Natural killer cell treated with Interleukin-12 subunit alpha and Interleukin-12 subunit beta and Interleukin-15 and Interleukin-18, amount 100 ng/mL, for 72 hours (primary cell): ENCODE measurements at regions not wholly inside any gene's neighbourhood (a gene's known extent, or its start where the extent isn't known, plus 50 kb on each side); places are given as distances from the start of the nearest gene placed in this dataset.

ENCODE experiments used
- ATAC-seq, 2 donors: fragments of 150-1000 bp; cut with Tn5 transposase in 1 of 2; sonication (Bioruptor Pico), chemical (Tn5 transposase) in 1 of 2; 2 replicates each; pipeline ENCODE4 v1.10.0; 2021
- DNase-seq: peaks from one replicate; pipeline ENCODE4 v3.0.0; 2022; ENCODE audit warnings: low spot score
- H3K27ac Mint-ChIP-seq, 2 donors: 1 replicate in 1 of 2; 2 replicates in 1 of 2; pipeline ENCODE4 v1.8.0; 2022; ENCODE audit warnings: mixed read lengths in 2 of 2, mild to moderate bottlenecking in 1 of 2, moderate library complexity in 1 of 2
- H3K27me3 Mint-ChIP-seq, 2 donors: 1 replicate in 1 of 2; 2 replicates in 1 of 2; pipeline ENCODE4 v1.8.0; 2022; ENCODE audit warnings: mixed read lengths in 2 of 2
- H3K36me3 Mint-ChIP-seq: one replicate; pipeline ENCODE4 v1.8.0; 2022; ENCODE audit warnings: mixed read lengths
- H3K4me1 Mint-ChIP-seq, 2 donors: 1 replicate in 1 of 2; 2 replicates in 1 of 2; pipeline ENCODE4 v1.8.0; 2022; ENCODE audit warnings: low read depth in 2 of 2, mixed read lengths in 2 of 2, mild to moderate bottlenecking in 1 of 2
- H3K4me3 Mint-ChIP-seq: one replicate; pipeline ENCODE4 v1.8.0; 2022; ENCODE audit warnings: mixed read lengths
- H3K9me3 Mint-ChIP-seq: 2 replicates; pipeline ENCODE4 v1.8.0; 2022; ENCODE audit warnings: mixed read lengths

DNA sequence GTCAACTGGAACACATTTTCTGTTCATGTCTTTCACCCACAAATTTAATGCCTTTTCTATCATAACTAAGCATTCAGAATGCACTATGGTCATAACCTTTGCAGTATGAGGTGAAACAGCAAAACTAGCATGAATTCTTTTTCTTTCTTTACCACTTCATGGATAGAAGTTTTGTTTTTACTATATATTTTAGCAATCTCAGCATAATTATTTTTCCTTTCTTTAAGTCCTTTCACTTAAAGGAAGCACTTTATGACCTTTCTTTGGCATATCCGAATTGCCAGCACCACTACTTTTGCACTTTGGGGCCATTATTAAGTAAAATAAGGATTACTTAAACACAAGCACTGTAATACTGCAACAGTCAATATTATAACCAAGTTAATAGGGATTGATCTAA lies 115.1 kb upstream of the DKK2 start:
- peaks cover 16% of the 10 kb centered on the region for H3K9me3 Mint-ChIP-seq
- no peaks in the 10 kb centered on the region for H3K4me1 Mint-ChIP-seq
- no peaks in the 10 kb centered on the region for H3K36me3 Mint-ChIP-seq
- no peak for ATAC-seq
- no peak overlapping the region for H3K27ac Mint-ChIP-seq
- no peaks in the 10 kb centered on the region for H3K27me3 Mint-ChIP-seq
- DNase-seq = no peak
- no peak overlapping the region for H3K4me3 Mint-ChIP-seq

- H3K27ac Mint-ChIP-seq = no peak overlapping the region
- H3K27me3 Mint-ChIP-seq = no peaks in the 10 kb centered on the region
- peaks cover 12% of the 10 kb centered on the region for H3K9me3 Mint-ChIP-seq
- no peaks in the 10 kb centered on the region for H3K4me1 Mint-ChIP-seq
- H3K4me3 Mint-ChIP-seq = no peak overlapping the region
- H3K36me3 Mint-ChIP-seq = no peaks in the 10 kb centered on the region
- ATAC-seq = no peak
- no peak for DNase-seq
These were observed 112.8 kb upstream of the DKK2 start for GRCh38 chr4:107148904-107149303.

DNA sequence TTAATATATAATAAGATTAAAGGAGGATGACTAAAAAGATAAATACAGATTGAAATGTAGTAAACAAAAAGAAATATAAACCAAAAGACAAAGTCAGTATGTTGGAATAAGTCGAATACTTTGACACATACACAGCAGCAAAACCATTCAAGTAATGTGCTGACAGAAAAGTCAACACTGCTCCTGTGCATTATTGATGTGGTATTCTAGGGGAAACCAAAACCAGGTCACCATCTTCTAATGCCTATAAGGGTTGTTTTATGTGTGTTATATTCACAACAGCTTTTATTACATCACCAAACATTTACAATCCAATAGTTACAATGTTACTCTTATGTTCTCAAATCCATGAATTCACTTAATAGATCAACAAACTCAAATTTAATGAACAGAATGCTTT lies 111.8 kb upstream of the DKK2 start:
- peaks cover 10% of the 10 kb centered on the region for H3K9me3 Mint-ChIP-seq
- ATAC-seq (no peak), DNase-seq (no peak)
- H3K4me3 Mint-ChIP-seq = no peak overlapping the region
- H3K36me3 Mint-ChIP-seq = no peaks in the 10 kb centered on the region
- H3K27ac Mint-ChIP-seq = no peak overlapping the region
- no peaks in the 10 kb centered on the region for H3K4me1 Mint-ChIP-seq
- H3K27me3 Mint-ChIP-seq = no peaks in the 10 kb centered on the region

GRCh38 chr4:107138433-107138832 lies 102.3 kb upstream of the DKK2 start:
- Mint-ChIP-seq H3K4me1 (no peaks in the 10 kb centered on the region), H3K4me3 (no peak overlapping the region), H3K27me3 (no peaks in the 10 kb centered on the region), H3K27ac (no peak overlapping the region), H3K36me3 (no peaks in the 10 kb centered on the region), H3K9me3 (peaks cover 4% of the 10 kb centered on the region)
- no peak for ATAC-seq
- DNase-seq = no peak

- H3K27me3 Mint-ChIP-seq = no peaks in the 10 kb centered on the region
- no peak overlapping the region for H3K27ac Mint-ChIP-seq
- H3K9me3 Mint-ChIP-seq = no peaks in the 10 kb centered on the region
- H3K4me3 Mint-ChIP-seq = no peak overlapping the region
- no peaks in the 10 kb centered on the region for H3K36me3 Mint-ChIP-seq
- no peak for ATAC-seq
- no peaks in the 10 kb centered on the region for H3K4me1 Mint-ChIP-seq
- no peak for DNase-seq
These were observed 98.0 kb upstream of the DKK2 start for GRCh38 chr4:107133965-107134653.

- peaks cover 3% of the 10 kb centered on the region for H3K9me3 Mint-ChIP-seq
- H3K4me1 Mint-ChIP-seq = no peaks in the 10 kb centered on the region
- no peak overlapping the region for H3K27ac Mint-ChIP-seq
- no peak overlapping the region for H3K4me3 Mint-ChIP-seq
- H3K27me3 Mint-ChIP-seq = no peaks in the 10 kb centered on the region
- DNase-seq (no peak), ATAC-seq (no peak)
- no peaks in the 10 kb centered on the region for H3K36me3 Mint-ChIP-seq
These were observed 95.2 kb upstream of the DKK2 start for GRCh38 chr4:107131295-107131694.

DNA sequence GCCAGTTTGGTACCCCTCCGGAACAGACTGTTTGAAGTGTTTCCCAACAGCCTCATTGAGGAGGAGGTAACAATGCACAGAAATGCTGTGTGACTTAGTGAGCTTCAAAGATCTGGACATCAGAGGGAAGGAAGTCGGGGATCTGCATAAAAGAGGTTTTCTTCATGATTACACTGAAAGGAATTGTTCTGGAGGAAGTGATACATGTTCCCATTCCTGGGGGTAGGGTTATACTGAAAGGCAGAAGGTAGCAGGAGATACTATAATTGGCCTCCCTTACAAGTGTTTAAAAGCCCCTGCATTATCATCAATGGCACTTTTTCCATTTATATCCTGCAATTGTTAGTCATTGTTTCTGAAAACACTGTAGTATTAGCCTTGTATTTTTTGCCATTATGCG lies 94.0 kb upstream of the DKK2 start:
- DNase-seq (no peak), ATAC-seq (no peak)
- H3K4me1 Mint-ChIP-seq = no peaks in the 10 kb centered on the region
- no peak overlapping the region for H3K27ac Mint-ChIP-seq
- H3K4me3 Mint-ChIP-seq = no peak overlapping the region
- H3K9me3 Mint-ChIP-seq = peaks cover 4% of the 10 kb centered on the region
- H3K27me3 Mint-ChIP-seq = no peaks in the 10 kb centered on the region
- no peaks in the 10 kb centered on the region for H3K36me3 Mint-ChIP-seq

DNA sequence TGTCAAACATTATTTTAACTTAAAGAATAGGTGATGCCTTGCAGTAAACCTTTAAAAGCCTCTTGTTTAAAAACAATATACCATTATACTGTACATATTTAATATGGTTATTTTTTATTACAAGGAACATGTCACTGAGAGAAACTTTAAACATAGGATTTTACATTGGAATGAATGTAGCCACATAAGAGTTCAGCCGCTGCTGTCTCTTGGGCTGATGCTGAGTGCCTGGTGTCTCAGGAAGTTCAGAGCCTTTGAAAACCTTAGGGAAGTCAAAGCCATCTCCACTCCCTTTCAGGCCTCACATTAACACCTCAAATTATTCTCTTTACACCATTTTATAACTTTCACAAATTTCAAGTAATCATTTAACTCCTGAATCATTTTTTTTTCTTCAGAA lies 93.5 kb upstream of the DKK2 start:
- Mint-ChIP-seq H3K4me1 (no peaks in the 10 kb centered on the region), H3K4me3 (no peak overlapping the region), H3K27me3 (no peaks in the 10 kb centered on the region), H3K27ac (no peak overlapping the region), H3K9me3 (peaks cover 7% of the 10 kb centered on the region), H3K36me3 (no peaks in the 10 kb centered on the region)
- DNase-seq = no peak
- ATAC-seq = no peak

DNA sequence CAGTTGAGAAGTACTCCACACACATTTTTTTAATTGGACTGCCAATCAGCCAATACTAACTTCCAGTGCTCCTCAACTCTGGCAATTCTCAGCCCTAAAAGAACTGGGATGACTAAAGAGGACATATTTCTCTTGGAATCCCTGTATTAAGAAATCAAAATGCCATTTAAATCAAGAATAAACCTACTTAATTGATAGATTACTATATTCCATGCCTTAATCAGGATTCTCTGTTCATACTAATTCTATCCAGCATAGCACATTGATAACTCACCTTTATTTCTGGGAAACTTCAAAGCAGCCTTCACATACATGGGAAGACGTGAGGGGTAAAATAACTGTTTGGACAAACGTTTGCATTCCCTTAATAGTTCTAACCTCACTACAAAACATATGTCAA lies 93.0 kb upstream of the DKK2 start:
- Mint-ChIP-seq H3K27me3 (no peaks in the 10 kb centered on the region), H3K36me3 (no peaks in the 10 kb centered on the region), H3K4me1 (no peaks in the 10 kb centered on the region), H3K27ac (no peak overlapping the region), H3K4me3 (no peak overlapping the region), H3K9me3 (peaks cover 7% of the 10 kb centered on the region)
- DNase-seq (no peak), ATAC-seq (no peak)

DNA sequence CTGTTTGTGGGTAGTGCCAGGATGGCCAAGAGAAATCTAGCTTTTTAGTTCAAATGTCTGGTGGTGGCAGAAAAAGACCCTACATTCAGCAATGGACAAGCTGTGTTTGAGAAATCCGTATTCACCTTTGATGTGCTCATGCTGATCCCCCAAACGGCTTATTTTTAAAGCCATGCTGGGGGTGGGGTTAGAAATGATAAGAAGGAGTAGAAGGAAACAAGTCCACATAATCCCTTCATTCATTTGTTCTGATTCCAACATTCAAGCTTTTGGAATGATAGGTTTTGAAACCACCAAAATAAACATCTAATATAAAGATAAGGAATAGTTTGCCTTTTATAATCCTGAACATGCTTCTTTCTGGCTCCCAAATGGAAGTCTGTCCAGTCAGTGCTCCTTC lies 92.0 kb upstream of the DKK2 start:
- no peak overlapping the region for H3K4me3 Mint-ChIP-seq
- no peak for DNase-seq
- H3K4me1 Mint-ChIP-seq = no peaks in the 10 kb centered on the region
- H3K36me3 Mint-ChIP-seq = no peaks in the 10 kb centered on the region
- no peak overlapping the region for H3K27ac Mint-ChIP-seq
- no peaks in the 10 kb centered on the region for H3K27me3 Mint-ChIP-seq
- no peak for ATAC-seq
- H3K9me3 Mint-ChIP-seq = peaks cover 7% of the 10 kb centered on the region

DNA sequence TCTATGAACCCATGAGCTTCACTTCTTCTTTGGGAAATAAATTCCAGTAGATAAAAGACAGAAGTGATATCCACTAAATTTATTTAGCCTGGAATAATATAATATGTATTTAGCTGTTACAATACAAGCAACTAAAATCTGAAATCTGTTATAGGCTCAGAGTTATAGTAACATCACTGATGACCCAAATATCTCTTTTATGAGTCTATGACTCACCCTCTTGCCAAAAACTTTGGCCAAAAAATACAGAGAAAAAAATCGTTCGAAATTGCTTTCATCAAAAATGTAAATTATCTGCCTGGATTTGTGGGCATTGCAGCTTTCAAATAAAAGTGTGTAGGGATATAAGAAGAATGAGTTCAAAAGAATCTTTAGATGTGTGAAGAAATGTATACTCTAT lies 89.4 kb upstream of the DKK2 start:
- Mint-ChIP-seq H3K4me1 (no peaks in the 10 kb centered on the region), H3K36me3 (no peaks in the 10 kb centered on the region), H3K4me3 (no peak overlapping the region), H3K9me3 (peaks cover 7% of the 10 kb centered on the region), H3K27ac (no peak overlapping the region), H3K27me3 (no peaks in the 10 kb centered on the region)
- DNase-seq (no peak), ATAC-seq (no peak)

DNA sequence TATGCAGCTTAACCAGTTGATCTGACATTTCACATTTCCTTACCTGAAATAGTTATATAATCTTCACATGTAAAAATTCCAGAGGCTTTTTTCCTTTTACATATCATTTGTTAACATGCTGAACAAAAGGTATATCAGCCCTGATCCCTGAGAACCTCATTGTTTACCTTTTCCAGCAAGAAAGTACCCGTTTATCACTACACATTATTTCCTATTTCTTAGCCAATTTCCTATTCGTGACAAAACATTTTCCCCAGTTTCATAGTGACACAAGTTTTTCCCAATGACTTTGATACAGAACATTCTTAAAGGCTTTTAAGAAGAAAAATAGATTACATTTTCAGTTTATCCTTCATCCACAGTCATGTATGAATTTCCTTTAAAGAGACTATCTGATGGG lies 86.6 kb upstream of the DKK2 start:
- Mint-ChIP-seq H3K9me3 (peaks cover 7% of the 10 kb centered on the region), H3K36me3 (no peaks in the 10 kb centered on the region), H3K4me1 (no peaks in the 10 kb centered on the region), H3K27me3 (no peaks in the 10 kb centered on the region), H3K4me3 (no peak overlapping the region), H3K27ac (no peak overlapping the region)
- ATAC-seq (no peak), DNase-seq (no peak)

DNA sequence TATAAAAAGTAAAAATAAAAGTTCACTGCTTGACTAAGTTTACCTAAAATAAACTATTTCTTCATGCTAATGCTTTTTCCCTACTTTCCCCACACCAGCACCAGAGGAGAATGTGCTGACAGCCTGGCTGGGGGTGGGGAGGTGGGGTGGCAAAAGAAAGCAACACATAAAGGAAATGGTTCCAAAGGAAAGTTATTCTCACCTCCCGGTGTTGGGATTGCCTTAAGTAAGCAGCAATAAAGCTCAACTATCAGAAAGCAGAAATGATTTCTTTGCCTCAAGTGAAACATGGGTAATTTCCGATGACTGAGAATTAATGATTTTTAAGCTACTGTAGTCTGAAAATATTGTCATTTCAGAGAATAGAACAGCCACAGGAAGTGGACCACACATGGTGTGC lies 84.5 kb upstream of the DKK2 start:
- no peak for ATAC-seq
- H3K36me3 Mint-ChIP-seq = no peaks in the 10 kb centered on the region

GRCh38 chr4:107117726-107118125 lies 81.6 kb upstream of the DKK2 start:
- ATAC-seq (no peak), DNase-seq (no peak)
- H3K27me3 Mint-ChIP-seq = no peaks in the 10 kb centered on the region
- H3K27ac Mint-ChIP-seq = no peak overlapping the region
- peaks cover under 1% of the 10 kb centered on the region for H3K9me3 Mint-ChIP-seq
- H3K4me3 Mint-ChIP-seq = no peak overlapping the region
- no peaks in the 10 kb centered on the region for H3K36me3 Mint-ChIP-seq
- no peaks in the 10 kb centered on the region for H3K4me1 Mint-ChIP-seq

More for the DNA sequence above, 84.5 kb upstream of the DKK2 start:
- no peak for DNase-seq
- Mint-ChIP-seq H3K27me3 (no peaks in the 10 kb centered on the region), H3K27ac (no peak overlapping the region), H3K4me3 (no peak overlapping the region), H3K9me3 (peaks cover 4% of the 10 kb centered on the region), H3K4me1 (no peaks in the 10 kb centered on the region)

- no peaks in the 10 kb centered on the region for H3K4me1 Mint-ChIP-seq
- no peak for DNase-seq
- no peaks in the 10 kb centered on the region for H3K27me3 Mint-ChIP-seq
- H3K36me3 Mint-ChIP-seq = no peaks in the 10 kb centered on the region
- H3K4me3 Mint-ChIP-seq = no peak overlapping the region
- peaks cover 2% of the 10 kb centered on the region for H3K9me3 Mint-ChIP-seq
- no peak for ATAC-seq
- H3K27ac Mint-ChIP-seq = no peak overlapping the region
These were observed 79.2 kb upstream of the DKK2 start for GRCh38 chr4:107115185-107115847.
